Right atrium auricular region (tissue), 2 donors: ENCODE measurements at regions not wholly inside any gene's neighbourhood (a gene's known extent, or its start where the extent isn't known, plus 50 kb on each side); places are given as distances from the start of the nearest gene placed in this dataset.

Experiments used
- DNase-seq: peaks from one replicate; pipeline ENCODE4 v3.0.0-alpha.2; 2019; ENCODE audit warnings: low spot score
- H3K27ac ChIP-seq, 2 donors: fragments of 200-600 bp; sonication (generic); 1 replicate in 1 of 2; 2 replicates in 1 of 2; pipeline ENCODE4 v1.5.1; 2016 to 2019
- H3K27me3 ChIP-seq, 2 donors: fragments of 200-600 bp; sonication (generic); one replicate each; pipeline versions ENCODE4 v1.5.1 to v1.6.0; 2017 to 2019
- H3K36me3 ChIP-seq: fragments of 200-600 bp; sonication (generic); one replicate; pipeline ENCODE4 v1.5.1; 2016
- H3K4me1 ChIP-seq, 2 donors: fragments of 200-600 bp; sonication (generic); one replicate each; pipeline versions ENCODE4 v1.5.1 to v1.6.0; 2017 to 2019
- H3K4me3 ChIP-seq, 2 donors: fragments of 200-600 bp; sonication (generic); 1 replicate in 1 of 2; 2 replicates in 1 of 2; pipeline ENCODE4 v1.5.1; 2017 to 2019; ENCODE audit warnings: mild to moderate bottlenecking in 1 of 2, moderate library complexity in 1 of 2
- H3K9me3 ChIP-seq, 2 donors: fragments of 200-600 bp; sonication (generic); one replicate each; pipeline ENCODE4 v1.5.1; 2019
- CTCF ChIP-seq, 2 donors: fragments of 200-600 bp; sonication (generic); IDR thresholded peaks; one replicate each; pipeline ENCODE4 v1.5.1; 2019; ENCODE audit warnings: antibody characterized with exemption in 2 of 2

GRCh38 chr1:244106837-244107493 is 55.9 kb downstream of the ZBTB18 start:
- no peak for DNase-seq
- no peak for TF ChIP-seq CTCF (IDR thresholded peaks at IDR 0.05)
- no peaks in the 10 kb centered on the region for H3K4me1 ChIP-seq

DNA sequence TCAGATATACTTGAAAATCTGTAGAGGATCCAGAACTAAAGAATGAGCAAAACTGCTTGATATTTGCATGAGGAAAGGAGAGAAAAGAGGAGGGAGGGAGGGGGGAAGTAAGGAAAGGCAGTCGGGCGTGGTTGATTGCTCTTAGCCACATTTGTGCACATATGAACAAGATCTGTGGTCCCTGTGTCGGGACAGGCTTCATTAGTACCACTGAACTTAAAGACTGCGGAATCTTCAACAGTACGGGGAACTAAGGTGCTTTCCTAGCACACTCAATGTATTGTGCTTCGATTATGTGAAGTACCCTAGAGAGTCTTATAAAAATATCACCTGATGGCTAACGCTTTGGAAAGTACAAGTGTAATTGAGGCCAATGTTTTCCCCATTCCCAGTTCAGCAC is 59.9 kb downstream of the ZBTB18 start:
- DNase-seq = no peak
- Histone ChIP-seq H3K4me1 (no peaks in the 10 kb centered on the region), H3K4me3 (no peak overlapping the region), H3K36me3 (no peaks in the 10 kb centered on the region), H3K9me3 (no peaks in the 10 kb centered on the region), H3K27ac (no peak overlapping the region), H3K27me3 (no peaks in the 10 kb centered on the region)
- no peak for TF ChIP-seq CTCF (IDR thresholded peaks at IDR 0.05)

More at GRCh38 chr1:244106837-244107493, 55.9 kb downstream of the ZBTB18 start:
- Histone ChIP-seq H3K36me3 (no peaks in the 10 kb centered on the region), H3K27ac (no peak overlapping the region), H3K4me3 (no peak overlapping the region), H3K9me3 (no peaks in the 10 kb centered on the region), H3K27me3 (no peaks in the 10 kb centered on the region)

GRCh38 chr1:244112041-244112440 is 61.0 kb downstream of the ZBTB18 start:
- peaks cover 0 to 4% of the 10 kb centered on the region in 2 donors for H3K27me3 ChIP-seq
- no peak overlapping the region for H3K4me3 ChIP-seq
- no peaks in the 10 kb centered on the region for H3K9me3 ChIP-seq
- no peaks in the 10 kb centered on the region for H3K4me1 ChIP-seq
- DNase-seq = no peak
- TF ChIP-seq CTCF (IDR thresholded peaks at IDR 0.05) = no peak
- no peaks in the 10 kb centered on the region for H3K36me3 ChIP-seq
- H3K27ac ChIP-seq = no peak overlapping the region

DNA sequence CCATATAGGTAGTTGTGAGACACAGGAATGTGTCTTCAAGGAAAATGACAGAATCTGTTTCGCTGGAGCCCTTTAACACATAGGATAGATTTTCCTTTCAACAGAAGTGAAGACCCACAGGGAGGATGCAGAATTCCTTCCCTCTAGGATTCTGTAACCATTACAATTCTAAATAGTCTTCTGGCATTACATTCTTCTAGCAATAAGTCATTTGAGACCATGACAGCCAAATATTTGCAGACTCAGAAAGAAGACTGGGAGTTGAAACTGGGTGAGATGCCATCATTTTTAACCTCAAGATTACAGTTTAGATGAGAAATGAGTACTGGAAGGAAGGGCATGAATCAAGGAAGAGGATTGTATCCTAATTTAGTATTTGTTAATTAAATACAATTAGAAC is 61.6 kb downstream of the ZBTB18 start:
- H3K27me3 ChIP-seq = peaks cover 0 to 4% of the 10 kb centered on the region in 2 donors
- no peaks in the 10 kb centered on the region for H3K9me3 ChIP-seq
- no peak overlapping the region for H3K27ac ChIP-seq
- no peaks in the 10 kb centered on the region for H3K4me1 ChIP-seq
- no peak for DNase-seq
- no peaks in the 10 kb centered on the region for H3K36me3 ChIP-seq
- no peak overlapping the region for H3K4me3 ChIP-seq
- TF ChIP-seq CTCF (IDR thresholded peaks at IDR 0.05) = no peak

DNA sequence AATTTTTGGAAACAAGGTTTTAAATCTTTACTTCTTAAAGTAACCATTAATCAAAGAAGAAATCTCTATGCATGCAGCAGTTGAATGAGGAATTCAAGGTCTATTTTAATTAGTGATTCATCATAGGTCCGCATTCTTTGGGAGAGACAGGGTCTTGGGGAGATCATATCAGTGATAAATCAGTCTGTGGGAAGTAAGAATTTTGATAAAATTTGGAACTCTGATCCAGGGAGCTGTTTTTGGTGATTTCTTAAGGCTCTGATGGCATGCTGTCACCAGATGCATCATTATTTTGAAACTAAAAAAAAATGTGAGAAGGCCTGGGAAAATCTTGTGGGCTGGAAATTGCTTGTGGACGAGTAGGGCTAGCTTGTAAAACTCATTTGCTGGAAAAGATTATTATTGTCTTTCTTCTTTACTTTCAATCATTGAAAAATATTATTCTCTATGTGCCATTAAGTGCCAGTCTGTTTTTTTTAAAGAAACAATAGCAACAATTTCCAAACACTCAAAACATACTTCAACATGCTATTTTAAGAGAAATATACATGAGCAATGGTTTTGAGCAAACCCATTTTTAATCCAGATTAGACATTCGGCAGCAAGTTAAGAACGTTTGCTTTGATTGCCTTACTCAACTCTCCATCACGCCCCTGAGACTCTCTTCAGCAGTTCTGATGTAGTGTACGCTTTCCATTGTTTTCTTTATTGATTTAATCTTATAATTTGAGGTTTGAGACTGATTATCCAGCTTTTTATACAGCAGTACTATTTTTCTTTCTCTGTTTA is 62.6 kb downstream of the ZBTB18 start:
- peaks cover 0 to 4% of the 10 kb centered on the region in 2 donors for H3K27me3 ChIP-seq
- no peak overlapping the region for H3K27ac ChIP-seq
- DNase-seq = no peak
- no peak overlapping the region for H3K4me3 ChIP-seq
- no peaks in the 10 kb centered on the region for H3K9me3 ChIP-seq
- TF ChIP-seq CTCF (IDR thresholded peaks at IDR 0.05) = no peak
- no peaks in the 10 kb centered on the region for H3K4me1 ChIP-seq
- H3K36me3 ChIP-seq = no peaks in the 10 kb centered on the region
